Pancreas (tissue), 10 donors: ENCODE measurements at regions not wholly inside any gene's neighbourhood (a gene's known extent, or its start where the extent isn't known, plus 50 kb on each side); places are given as distances from the start of the nearest gene placed in this dataset.
"Not testable (repeated sequence)": the region's sequence is repeated elsewhere in the genome, so short reads cannot be mapped to it uniquely, and the experiment has no call there.

Experiments
- ATAC-seq, 4 donors: fragments of 200-7000 bp; cut with Tn5 transposase; one replicate each; pipeline versions ENCODE4 v1.8.0 to v1.9.1; 2020; ENCODE audit warnings: mild to moderate bottlenecking in 4 of 4, moderate library complexity in 4 of 4
- DNase-seq, 6 donors: peaks; one replicate each; pipeline ENCODE4 v3.0.0-alpha.2; 2020
- FAIRE-seq: peaks from 2 replicates; lab custom pipeline; 2012; peaks lifted over from hg19 to GRCh38; lab: Jason Lieb, UNC
- H3K27ac ChIP-seq, 4 donors: fragments of 200-600 bp; sonication (generic); 1 replicate in 3 of 4; 2 replicates in 1 of 4; pipeline versions ENCODE4 v1.5.0 to v1.8.0; 2020
- H3K27me3 ChIP-seq, 4 donors: fragments of 200-600 bp; one replicate each; pipeline ENCODE4 v1.8.0; 2021
- H3K36me3 ChIP-seq, 3 donors: fragments of 200-600 bp; sonication (generic) in 1 of 3; one replicate each; pipeline versions ENCODE4 v1.5.0 to v1.8.0; 2020 to 2021
- H3K4me1 ChIP-seq, 3 donors: fragments of 200-600 bp; one replicate each; pipeline ENCODE4 v1.8.0; 2021
- H3K4me3 ChIP-seq, 4 donors: fragments of 200-600 bp; sonication (generic) in 2 of 4; one replicate each; pipeline versions ENCODE4 v1.5.0 to v1.8.0; 2020 to 2021
- H3K9me3 ChIP-seq, 4 donors: fragments of 200-600 bp; one replicate each; pipeline ENCODE4 v1.8.0; 2021
- CTCF ChIP-seq, 4 donors: fragments of 200-600 bp; sonication (generic) in 3 of 4; IDR thresholded peaks; one replicate each; pipeline versions ENCODE4 v1.5.0 to v1.8.0; 2021; ENCODE audit warnings: antibody characterized with exemption in 4 of 4
- WGBS, 2 donors: extraction: QIAGEN DNeasy Blood & Tissue Kit; methylation state at CpG; one replicate each; pipeline ENCODE4 v1.1.7; 2013; 5-methylcytosine and 5-hydroxymethylcytosine counted together
- intact Hi-C, 3 donors: fragments of 100-400 bp; cut with DNase I; formaldehyde crosslinking; loops; one replicate each; pipeline versions ENCODE4 v1.11.1 to v1.14.2; 2022
- donor health status: healthy with polysubstance abuse.
- donor health status: DM: no; HTN: no; CAD: no; lungs with moderate emphysema.
- donor health status: DM: no; HTN: no; CAD: no.
- donor health status: control.
- donor health status: control.
- donor health status: Bipolar disorder and iron deficiency.
- donor health status: DM: yes; HTN: yes; CAD: no.
- donor health status: DM: no; HTN: no; CAD: no.
- donor health status: DM: no; HTN: no; CAD: no.
- donor health status: DM: yes; HTN: yes; CAD: no.

- Histone ChIP-seq H3K4me1 (peaks cover 0 to 3% (median 0%) of the 10 kb centered on the region in 3 donors), H3K36me3 (no peaks in the 10 kb centered on the region), H3K9me3 (no peaks in the 10 kb centered on the region), H3K4me3 (no peak overlapping the region), H3K27ac (no peak overlapping the region), H3K27me3 (no peaks in the 10 kb centered on the region)
- no peak for ATAC-seq
- intact Hi-C loops = no loop called here
- no peak for TF ChIP-seq CTCF (IDR thresholded peaks at IDR 0.05)
- no peak for FAIRE-seq
- WGBS, 2 donors = 61 to 63% methylated on average over 1 of the region's 1 CpG
- DNase-seq = no peak
Measured at GRCh38 chr4:159950707-159951106, 847.8 kb downstream of the RAPGEF2 start.

- no peaks in the 10 kb centered on the region for H3K4me1 ChIP-seq
- H3K9me3 ChIP-seq = no peaks in the 10 kb centered on the region
- H3K27ac ChIP-seq = no peak overlapping the region
- no peaks in the 10 kb centered on the region for H3K27me3 ChIP-seq
- 85 to 88% methylated on average over 4 of the region's 4 CpGs for WGBS, 2 donors
- ATAC-seq = no peak
- intact Hi-C loops = no loop called here
- no peaks in the 10 kb centered on the region for H3K36me3 ChIP-seq
- DNase-seq = no peak
- FAIRE-seq = no peak
- no peak for TF ChIP-seq CTCF (IDR thresholded peaks at IDR 0.05)
- H3K4me3 ChIP-seq = no peak overlapping the region
Measured at GRCh38 chr4:159966746-159967145, 863.9 kb downstream of the RAPGEF2 start.

- FAIRE-seq, H3K27me3 ChIP-seq, H3K36me3 ChIP-seq, ATAC-seq, H3K4me3 ChIP-seq, H3K9me3 ChIP-seq, H3K27ac ChIP-seq, H3K4me1 ChIP-seq, DNase-seq, intact Hi-C loops: not testable (repeated sequence)
- WGBS, 2 donors = 68 to 77% methylated on average over 6 of the region's 6 CpGs
Measured at GRCh38 chr4:159976871-159977482, 874.1 kb downstream of the RAPGEF2 start.

- H3K36me3 ChIP-seq = no peaks in the 10 kb centered on the region
- H3K4me3 ChIP-seq = no peak overlapping the region
- no peak for DNase-seq
- no peak overlapping the region for H3K27ac ChIP-seq
- no peaks in the 10 kb centered on the region for H3K9me3 ChIP-seq
- no peak for TF ChIP-seq CTCF (IDR thresholded peaks at IDR 0.05)
- ATAC-seq = no peak
- intact Hi-C loops = no loop called here
- no peak for FAIRE-seq
- H3K4me1 ChIP-seq = no peaks in the 10 kb centered on the region
- H3K27me3 ChIP-seq = no peaks in the 10 kb centered on the region
- 93 to 95% methylated on average over 9 of the region's 9 CpGs for WGBS, 2 donors
Measured at GRCh38 chr4:159977907-159978617, 875.2 kb downstream of the RAPGEF2 start.

- H3K9me3 ChIP-seq = no peaks in the 10 kb centered on the region
- WGBS, 2 donors = 91 to 100% methylated on average over 1 of the region's 1 CpG
- no peak overlapping the region for H3K27ac ChIP-seq
- no peaks in the 10 kb centered on the region for H3K36me3 ChIP-seq
- H3K27me3 ChIP-seq = no peaks in the 10 kb centered on the region
- DNase-seq (no peak), FAIRE-seq (no peak), ATAC-seq (no peak)
- no peak overlapping the region for H3K4me3 ChIP-seq
- no peak for TF ChIP-seq CTCF (IDR thresholded peaks at IDR 0.05)
- no peaks in the 10 kb centered on the region for H3K4me1 ChIP-seq
- intact Hi-C loops = no loop called here
Measured at GRCh38 chr4:159979351-159979750, 876.5 kb downstream of the RAPGEF2 start.
